Memory B cell (primary cell): ENCODE measurements at regions not wholly inside any gene's neighbourhood (a gene's known extent, or its start where the extent isn't known, plus 50 kb on each side); places are given as distances from the start of the nearest gene placed in this dataset.
"Not testable (repeated sequence)": the region's sequence is repeated elsewhere in the genome, so short reads cannot be mapped to it uniquely, and the experiment has no call there.

ENCODE experiments used
- ATAC-seq: fragments of 150-1000 bp; cut with Tn5 transposase; 2 replicates; pipeline ENCODE4 v1.10.0; 2021; ENCODE audit warnings: low read depth, mild to moderate bottlenecking, moderate library complexity
- DNase-seq, 2 donors: peaks; one replicate each; pipeline ENCODE4 v3.0.0; 2022; ENCODE audit warnings: low spot score in 2 of 2
- H3K27ac Mint-ChIP-seq: one replicate; pipeline ENCODE4 v1.8.0; 2022; ENCODE audit warnings: mild to moderate bottlenecking, moderate library complexity, mixed read lengths
- H3K27me3 Mint-ChIP-seq: one replicate; pipeline ENCODE4 v1.8.0; 2022; ENCODE audit warnings: mixed read lengths
- H3K36me3 Mint-ChIP-seq: one replicate; pipeline ENCODE4 v1.8.0; 2022; ENCODE audit warnings: mild to moderate bottlenecking, mixed read lengths
- H3K4me1 Mint-ChIP-seq: one replicate; pipeline ENCODE4 v1.8.0; 2022; ENCODE audit warnings: mixed read lengths
- H3K4me3 Mint-ChIP-seq: one replicate; pipeline ENCODE4 v1.8.0; 2022; ENCODE audit warnings: mild to moderate bottlenecking, moderate library complexity, mixed read lengths
- H3K9me3 Mint-ChIP-seq: one replicate; pipeline ENCODE4 v1.8.0; 2022; ENCODE audit warnings: mixed read lengths

GRCh38 chr1:95643071-95643470 lies 409.1 kb downstream of the RWDD3 start:
- DNase-seq (no peak), ATAC-seq (no peak)
- Mint-ChIP-seq H3K4me3 (no peak overlapping the region), H3K27me3 (no peaks in the 10 kb centered on the region), H3K27ac (no peak overlapping the region), H3K4me1 (no peaks in the 10 kb centered on the region), H3K36me3 (no peaks in the 10 kb centered on the region), H3K9me3 (peaks cover 6% of the 10 kb centered on the region)

GRCh38 chr1:95645126-95645525 lies 411.1 kb downstream of the RWDD3 start:
- H3K36me3 Mint-ChIP-seq, DNase-seq, H3K27me3 Mint-ChIP-seq, H3K4me1 Mint-ChIP-seq, H3K4me3 Mint-ChIP-seq, H3K27ac Mint-ChIP-seq, ATAC-seq, H3K9me3 Mint-ChIP-seq: not testable (repeated sequence)

GRCh38 chr1:95650631-95651030 lies 416.6 kb downstream of the RWDD3 start:
- Mint-ChIP-seq H3K4me3 (no peak overlapping the region), H3K36me3 (no peaks in the 10 kb centered on the region), H3K9me3 (no peaks in the 10 kb centered on the region), H3K27ac (no peak overlapping the region), H3K27me3 (no peaks in the 10 kb centered on the region), H3K4me1 (no peaks in the 10 kb centered on the region)
- ATAC-seq: no peak
- DNase-seq: no peak

- ATAC-seq (no peak), DNase-seq (no peak)
- Mint-ChIP-seq H3K9me3 (no peaks in the 10 kb centered on the region), H3K4me3 (no peak overlapping the region), H3K27me3 (no peaks in the 10 kb centered on the region), H3K27ac (no peak overlapping the region), H3K36me3 (no peaks in the 10 kb centered on the region), H3K4me1 (no peaks in the 10 kb centered on the region)
These were observed 418.5 kb downstream of the RWDD3 start for GRCh38 chr1:95652423-95652965.

- no peak overlapping the region for H3K4me3 Mint-ChIP-seq
- H3K27me3 Mint-ChIP-seq: no peaks in the 10 kb centered on the region
- no peak for DNase-seq
- no peaks in the 10 kb centered on the region for H3K4me1 Mint-ChIP-seq
- H3K36me3 Mint-ChIP-seq: no peaks in the 10 kb centered on the region
- no peak for ATAC-seq
- no peak overlapping the region for H3K27ac Mint-ChIP-seq
- H3K9me3 Mint-ChIP-seq: no peaks in the 10 kb centered on the region
These were observed 419.6 kb downstream of the RWDD3 start for GRCh38 chr1:95653618-95654017.

GRCh38 chr1:95655321-95656020 lies 421.5 kb downstream of the RWDD3 start:
- no peak overlapping the region for H3K4me3 Mint-ChIP-seq
- DNase-seq (no peak), ATAC-seq (no peak)
- no peaks in the 10 kb centered on the region for H3K27me3 Mint-ChIP-seq
- no peaks in the 10 kb centered on the region for H3K9me3 Mint-ChIP-seq
- no peaks in the 10 kb centered on the region for H3K4me1 Mint-ChIP-seq
- H3K27ac Mint-ChIP-seq: no peak overlapping the region
- H3K36me3 Mint-ChIP-seq: no peaks in the 10 kb centered on the region

- H3K4me3 Mint-ChIP-seq: no peak overlapping the region
- no peaks in the 10 kb centered on the region for H3K36me3 Mint-ChIP-seq
- ATAC-seq (no peak), DNase-seq (no peak)
- no peak overlapping the region for H3K27ac Mint-ChIP-seq
- no peaks in the 10 kb centered on the region for H3K27me3 Mint-ChIP-seq
- H3K9me3 Mint-ChIP-seq: no peaks in the 10 kb centered on the region
- no peaks in the 10 kb centered on the region for H3K4me1 Mint-ChIP-seq
These were observed 423.2 kb downstream of the RWDD3 start for GRCh38 chr1:95657248-95657647.

- ATAC-seq: no peak
- no peaks in the 10 kb centered on the region for H3K9me3 Mint-ChIP-seq
- H3K27me3 Mint-ChIP-seq: no peaks in the 10 kb centered on the region
- no peak overlapping the region for H3K27ac Mint-ChIP-seq
- no peaks in the 10 kb centered on the region for H3K4me1 Mint-ChIP-seq
- H3K4me3 Mint-ChIP-seq: no peak overlapping the region
- H3K36me3 Mint-ChIP-seq: no peaks in the 10 kb centered on the region
- DNase-seq: no peak
These were observed 425.2 kb downstream of the RWDD3 start for GRCh38 chr1:95659166-95659565.

- no peak for DNase-seq
- H3K4me3 Mint-ChIP-seq: no peak overlapping the region
- no peaks in the 10 kb centered on the region for H3K27me3 Mint-ChIP-seq
- H3K4me1 Mint-ChIP-seq: no peaks in the 10 kb centered on the region
- no peak overlapping the region for H3K27ac Mint-ChIP-seq
- no peaks in the 10 kb centered on the region for H3K9me3 Mint-ChIP-seq
- H3K36me3 Mint-ChIP-seq: no peaks in the 10 kb centered on the region
- no peak for ATAC-seq
These were observed 425.6 kb downstream of the RWDD3 start for GRCh38 chr1:95659588-95659987.

- Mint-ChIP-seq H3K4me3 (no peak overlapping the region), H3K9me3 (no peaks in the 10 kb centered on the region), H3K27me3 (no peaks in the 10 kb centered on the region), H3K27ac (no peak overlapping the region), H3K4me1 (no peaks in the 10 kb centered on the region), H3K36me3 (no peaks in the 10 kb centered on the region)
- no peak for DNase-seq
- no peak for ATAC-seq
These were observed 426.7 kb downstream of the RWDD3 start for GRCh38 chr1:95660736-95661135.

GRCh38 chr1:95663530-95663929 lies 429.5 kb downstream of the RWDD3 start:
- DNase-seq, ATAC-seq, H3K9me3 Mint-ChIP-seq, H3K27ac Mint-ChIP-seq, H3K4me3 Mint-ChIP-seq, H3K36me3 Mint-ChIP-seq, H3K27me3 Mint-ChIP-seq, H3K4me1 Mint-ChIP-seq: not testable (repeated sequence)

- no peak overlapping the region for H3K4me3 Mint-ChIP-seq
- H3K9me3 Mint-ChIP-seq: peaks cover 3% of the 10 kb centered on the region
- no peaks in the 10 kb centered on the region for H3K27me3 Mint-ChIP-seq
These were observed 434.2 kb downstream of the RWDD3 start for GRCh38 chr1:95668165-95668564.

GRCh38 chr1:95669638-95670037 lies 435.6 kb downstream of the RWDD3 start:
- H3K36me3 Mint-ChIP-seq, DNase-seq, H3K27me3 Mint-ChIP-seq, H3K4me3 Mint-ChIP-seq, H3K4me1 Mint-ChIP-seq, ATAC-seq, H3K27ac Mint-ChIP-seq, H3K9me3 Mint-ChIP-seq: not testable (repeated sequence)

More at GRCh38 chr1:95668165-95668564, 434.2 kb downstream of the RWDD3 start:
- no peak for ATAC-seq
- H3K36me3 Mint-ChIP-seq: no peaks in the 10 kb centered on the region
- no peaks in the 10 kb centered on the region for H3K4me1 Mint-ChIP-seq
- no peak overlapping the region for H3K27ac Mint-ChIP-seq
- no peak for DNase-seq

- Mint-ChIP-seq H3K36me3 (no peaks in the 10 kb centered on the region), H3K4me1 (no peaks in the 10 kb centered on the region), H3K9me3 (peaks cover 3% of the 10 kb centered on the region), H3K27ac (no peak overlapping the region), H3K27me3 (no peaks in the 10 kb centered on the region), H3K4me3 (no peak overlapping the region)
- ATAC-seq (no peak), DNase-seq (no peak)
These were observed 437.1 kb downstream of the RWDD3 start for GRCh38 chr1:95671098-95671497.

- DNase-seq (no peak), ATAC-seq (no peak)
- Mint-ChIP-seq H3K36me3 (no peaks in the 10 kb centered on the region), H3K4me1 (no peaks in the 10 kb centered on the region), H3K4me3 (no peak overlapping the region), H3K27ac (no peak overlapping the region), H3K27me3 (no peaks in the 10 kb centered on the region), H3K9me3 (no peaks in the 10 kb centered on the region)
These were observed 445.3 kb downstream of the RWDD3 start for GRCh38 chr1:95679262-95679661.
